ENCODE measurements at regions not wholly inside any gene's neighbourhood (a gene's known extent, or its start where the extent isn't known, plus 50 kb on each side); places are given as distances from the start of the nearest gene placed in this dataset.

- no peaks in the 10 kb centered on the region for H3K9me3 Mint-ChIP-seq (ENCODE audit: unreplicated experiment)
- H3K27ac Mint-ChIP-seq (ENCODE audit: unreplicated experiment) = no peak overlapping the region
- TF ChIP-seq CTCF (IDR thresholded peaks at IDR 0.05; ENCODE audit: unreplicated experiment) = no peak
- DNase-seq (ENCODE audit: low spot score) = no peak
- H3K4me3 Mint-ChIP-seq (ENCODE audit: unreplicated experiment) = no peak overlapping the region
- peaks cover 14% of the 10 kb centered on the region for H3K4me1 Mint-ChIP-seq (ENCODE audit: unreplicated experiment)
- H3K27me3 Mint-ChIP-seq (ENCODE audit: unreplicated experiment) = no peaks in the 10 kb centered on the region
- no peaks in the 10 kb centered on the region for H3K36me3 Mint-ChIP-seq (ENCODE audit: low read depth, unreplicated experiment)
Measured at GRCh38 chr14:51529736-51530135, 122.0 kb upstream of the FRMD6 start.

- Mint-ChIP-seq H3K9me3 (ENCODE audit: unreplicated experiment) (no peaks in the 10 kb centered on the region), H3K27ac (ENCODE audit: unreplicated experiment) (no peak overlapping the region), H3K36me3 (ENCODE audit: low read depth, unreplicated experiment) (no peaks in the 10 kb centered on the region), H3K27me3 (ENCODE audit: unreplicated experiment) (no peaks in the 10 kb centered on the region), H3K4me3 (ENCODE audit: unreplicated experiment) (no peak overlapping the region), H3K4me1 (ENCODE audit: unreplicated experiment) (peaks cover 19% of the 10 kb centered on the region)
- DNase-seq (ENCODE audit: low spot score) = no peak
- TF ChIP-seq CTCF (IDR thresholded peaks at IDR 0.05; ENCODE audit: unreplicated experiment) = no peak
Measured at GRCh38 chr14:51533160-51533559, 118.5 kb upstream of the FRMD6 start.

GRCh38 chr14:51533872-51534553, 117.7 kb upstream of the FRMD6 start:
- no peak for DNase-seq (ENCODE audit: low spot score)
- Mint-ChIP-seq H3K27ac (ENCODE audit: unreplicated experiment) (peak overlapping the region; percentile 89), H3K4me3 (ENCODE audit: unreplicated experiment) (no peak overlapping the region), H3K27me3 (ENCODE audit: unreplicated experiment) (no peaks in the 10 kb centered on the region), H3K9me3 (ENCODE audit: unreplicated experiment) (no peaks in the 10 kb centered on the region), H3K36me3 (ENCODE audit: low read depth, unreplicated experiment) (no peaks in the 10 kb centered on the region), H3K4me1 (ENCODE audit: unreplicated experiment) (peaks cover 19% of the 10 kb centered on the region)
- no peak for TF ChIP-seq CTCF (IDR thresholded peaks at IDR 0.05; ENCODE audit: unreplicated experiment)

- Mint-ChIP-seq H3K4me1 (ENCODE audit: unreplicated experiment) (peaks cover 19% of the 10 kb centered on the region), H3K9me3 (ENCODE audit: unreplicated experiment) (no peaks in the 10 kb centered on the region), H3K27ac (ENCODE audit: unreplicated experiment) (peak overlapping the region; percentile 89), H3K27me3 (ENCODE audit: unreplicated experiment) (no peaks in the 10 kb centered on the region), H3K4me3 (ENCODE audit: unreplicated experiment) (peak overlapping the region; percentile 4), H3K36me3 (ENCODE audit: low read depth, unreplicated experiment) (no peaks in the 10 kb centered on the region)
- no peak for TF ChIP-seq CTCF (IDR thresholded peaks at IDR 0.05; ENCODE audit: unreplicated experiment)
- DNase-seq (ENCODE audit: low spot score) = peak; percentile 6
Measured at GRCh38 chr14:51534610-51535011, 117.1 kb upstream of the FRMD6 start.

- no peak for DNase-seq (ENCODE audit: low spot score)
- TF ChIP-seq CTCF (IDR thresholded peaks at IDR 0.05; ENCODE audit: unreplicated experiment) = no peak
- no peaks in the 10 kb centered on the region for H3K36me3 Mint-ChIP-seq (ENCODE audit: low read depth, unreplicated experiment)
- H3K9me3 Mint-ChIP-seq (ENCODE audit: unreplicated experiment) = no peaks in the 10 kb centered on the region
- no peaks in the 10 kb centered on the region for H3K27me3 Mint-ChIP-seq (ENCODE audit: unreplicated experiment)
- H3K27ac Mint-ChIP-seq (ENCODE audit: unreplicated experiment) = no peak overlapping the region
- H3K4me1 Mint-ChIP-seq (ENCODE audit: unreplicated experiment) = peaks cover 19% of the 10 kb centered on the region
- H3K4me3 Mint-ChIP-seq (ENCODE audit: unreplicated experiment) = no peak overlapping the region
Measured at GRCh38 chr14:51535443-51536044, 116.2 kb upstream of the FRMD6 start.

All from endothelial cell (in vitro differentiated cells).